RWPE2 (cell line): ENCODE measurements at regions not wholly inside any gene's neighbourhood (a gene's known extent, or its start where the extent isn't known, plus 50 kb on each side); places are given as distances from the start of the nearest gene placed in this dataset.

Experiments
- ATAC-seq: fragments of 200-7000 bp; cut with Tn5 transposase; 3 replicates; pipeline ENCODE4 v1.9.1; 2021; ENCODE audit warnings: low read depth
- DNase-seq: peaks from one replicate; pipeline ENCODE4 v3.0.0-alpha.2; 2020; ENCODE audit warnings: low spot score
- H3K27ac ChIP-seq: fragments of 450-650 bp; 2 replicates; pipeline ENCODE4 v1.5.1; 2017; ENCODE audit warnings: mild to moderate bottlenecking; ENCODE audit not compliant: poor library complexity, severe bottlenecking
- H3K27me3 ChIP-seq: fragments of 250-450 bp; sonication (Bioruptor Pico); 2 replicates; pipeline ENCODE4 v1.5.1; 2021; ENCODE audit warnings: mild to moderate bottlenecking, moderate library complexity; ENCODE audit not compliant: insufficient read depth, poor library complexity, severe bottlenecking
- H3K36me3 ChIP-seq: fragments of 250-450 bp; sonication (Bioruptor Pico); 2 replicates; pipeline ENCODE4 v1.5.1; 2020; ENCODE audit warnings: low read depth, mild to moderate bottlenecking, moderate library complexity
- H3K4me1 ChIP-seq: fragments of 250-450 bp; sonication (Bioruptor Pico); 2 replicates; pipeline ENCODE4 v1.5.1; 2021; ENCODE audit warnings: mild to moderate bottlenecking, moderate library complexity; ENCODE audit not compliant: insufficient read depth, poor library complexity, severe bottlenecking
- H3K4me3 ChIP-seq: fragments of 250-450 bp; sonication (Bioruptor Pico); 2 replicates; pipeline ENCODE4 v1.5.1; 2021; ENCODE audit warnings: mild to moderate bottlenecking, moderate library complexity; ENCODE audit not compliant: severe bottlenecking
- H3K9me3 ChIP-seq: fragments of 250-450 bp; sonication (Bioruptor Pico); 2 replicates; pipeline ENCODE4 v1.5.1; 2021; ENCODE audit warnings: mild to moderate bottlenecking, moderate library complexity; ENCODE audit not compliant: severe bottlenecking
- TF ChIP-seq, protein P1 (sequence below): fragments of 450-650 bp; IDR thresholded peaks from one replicate; pipeline ENCODE4 v1.5.1; 2017; ENCODE audit warnings: mild to moderate bottlenecking, moderate library complexity; ENCODE audit not compliant: poor library complexity, severe bottlenecking

DNA sequence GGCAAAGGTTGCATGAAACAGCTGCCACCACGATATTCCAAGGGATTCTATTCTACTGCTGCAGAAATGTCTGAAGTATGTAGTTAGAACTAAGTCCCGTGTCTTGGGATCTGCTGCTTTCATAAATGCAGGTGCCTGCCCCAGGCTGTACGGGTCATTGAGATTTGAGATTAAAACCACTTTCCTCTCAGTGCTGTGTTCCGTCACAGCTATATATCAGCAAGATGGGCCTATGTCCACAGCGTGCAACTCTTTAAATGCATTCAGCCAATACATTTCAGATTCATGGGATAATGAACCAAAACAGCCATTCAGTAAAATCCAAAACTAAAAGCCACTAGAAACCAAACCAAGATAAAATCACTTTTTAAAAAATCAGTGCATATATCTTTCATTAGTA is 107.3 kb upstream of the LUZP2 start:
- H3K27me3 ChIP-seq = no peaks in the 10 kb centered on the region
- no peak for ATAC-seq
- DNase-seq = no peak
- H3K9me3 ChIP-seq = no peaks in the 10 kb centered on the region
- no peak overlapping the region for H3K27ac ChIP-seq
- no peaks in the 10 kb centered on the region for H3K36me3 ChIP-seq
- H3K4me3 ChIP-seq = no peak overlapping the region
- peaks cover 4% of the 10 kb centered on the region for H3K4me1 ChIP-seq
- TF ChIP-seq, protein P1, sequence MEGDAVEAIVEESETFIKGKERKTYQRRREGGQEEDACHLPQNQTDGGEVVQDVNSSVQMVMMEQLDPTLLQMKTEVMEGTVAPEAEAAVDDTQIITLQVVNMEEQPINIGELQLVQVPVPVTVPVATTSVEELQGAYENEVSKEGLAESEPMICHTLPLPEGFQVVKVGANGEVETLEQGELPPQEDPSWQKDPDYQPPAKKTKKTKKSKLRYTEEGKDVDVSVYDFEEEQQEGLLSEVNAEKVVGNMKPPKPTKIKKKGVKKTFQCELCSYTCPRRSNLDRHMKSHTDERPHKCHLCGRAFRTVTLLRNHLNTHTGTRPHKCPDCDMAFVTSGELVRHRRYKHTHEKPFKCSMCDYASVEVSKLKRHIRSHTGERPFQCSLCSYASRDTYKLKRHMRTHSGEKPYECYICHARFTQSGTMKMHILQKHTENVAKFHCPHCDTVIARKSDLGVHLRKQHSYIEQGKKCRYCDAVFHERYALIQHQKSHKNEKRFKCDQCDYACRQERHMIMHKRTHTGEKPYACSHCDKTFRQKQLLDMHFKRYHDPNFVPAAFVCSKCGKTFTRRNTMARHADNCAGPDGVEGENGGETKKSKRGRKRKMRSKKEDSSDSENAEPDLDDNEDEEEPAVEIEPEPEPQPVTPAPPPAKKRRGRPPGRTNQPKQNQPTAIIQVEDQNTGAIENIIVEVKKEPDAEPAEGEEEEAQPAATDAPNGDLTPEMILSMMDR = no peak

DNA sequence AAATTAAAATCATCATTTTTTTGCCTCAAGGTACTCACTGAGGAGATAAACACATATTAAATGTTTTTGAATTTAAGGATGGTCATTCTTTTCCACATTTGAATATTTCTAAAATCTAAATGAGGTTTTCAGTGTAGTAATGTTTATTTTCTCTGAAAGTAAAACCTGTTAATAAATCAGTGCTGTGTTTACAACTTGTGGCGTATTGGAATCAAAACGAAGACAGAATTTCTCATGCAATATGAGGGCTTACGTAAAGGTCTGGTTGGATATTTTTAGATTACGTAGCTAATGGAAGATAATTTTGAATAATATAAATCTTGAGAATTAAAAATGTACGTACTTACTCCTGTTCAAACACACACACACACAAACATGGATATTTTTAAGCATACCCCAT is 106.8 kb upstream of the LUZP2 start:
- H3K4me1 ChIP-seq = peaks cover 4% of the 10 kb centered on the region

DNA sequence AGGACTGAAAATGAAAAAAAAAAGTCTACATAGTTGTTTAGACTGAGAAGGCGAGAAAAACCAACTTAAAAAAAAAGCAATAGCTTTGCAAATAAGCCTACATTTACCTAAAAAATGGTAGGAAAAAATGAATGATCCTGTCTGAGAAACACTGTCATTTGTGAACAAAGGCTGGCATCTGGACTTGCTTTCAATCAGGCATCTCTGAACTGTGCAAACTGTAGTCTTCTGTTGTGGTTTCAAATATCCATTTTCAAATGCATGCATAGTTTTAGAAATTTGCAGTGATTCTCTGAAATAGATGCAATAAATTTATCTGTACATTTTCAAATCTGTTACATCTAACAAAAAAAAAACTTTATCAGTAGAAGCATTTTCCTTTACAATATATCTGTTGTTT is 106.1 kb upstream of the LUZP2 start:
- TF ChIP-seq, protein P1 = no peak
- ATAC-seq (no peak), DNase-seq (no peak)
- no peaks in the 10 kb centered on the region for H3K27me3 ChIP-seq
- H3K9me3 ChIP-seq = no peaks in the 10 kb centered on the region
- H3K4me1 ChIP-seq = peaks cover 4% of the 10 kb centered on the region
- no peak overlapping the region for H3K27ac ChIP-seq
- H3K36me3 ChIP-seq = no peaks in the 10 kb centered on the region
- no peak overlapping the region for H3K4me3 ChIP-seq

More for the DNA sequence above, 106.8 kb upstream of the LUZP2 start:
- H3K27ac ChIP-seq = no peak overlapping the region
- ATAC-seq (no peak), DNase-seq (no peak)
- TF ChIP-seq, protein P1 = no peak
- H3K36me3 ChIP-seq = no peaks in the 10 kb centered on the region
- H3K9me3 ChIP-seq = no peaks in the 10 kb centered on the region
- no peaks in the 10 kb centered on the region for H3K27me3 ChIP-seq
- no peak overlapping the region for H3K4me3 ChIP-seq

DNA sequence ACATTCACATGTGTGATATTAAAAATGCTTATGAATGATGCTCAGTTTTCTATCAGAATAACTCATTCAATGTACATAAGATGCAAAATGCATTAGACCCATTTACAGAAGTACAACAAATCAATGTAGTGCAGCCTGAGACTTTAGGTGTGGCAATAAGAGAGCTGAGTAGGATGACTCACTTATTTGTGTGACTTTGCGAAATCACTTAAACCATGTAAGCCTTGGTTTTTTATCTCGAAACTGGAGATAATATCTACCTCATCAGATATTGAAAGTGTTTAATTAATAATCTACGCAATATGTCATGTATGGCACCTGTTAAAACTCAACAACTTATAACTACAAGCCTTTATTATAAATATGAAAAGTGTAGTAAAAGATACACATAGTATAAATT is 105.7 kb upstream of the LUZP2 start:
- peaks cover 4% of the 10 kb centered on the region for H3K4me1 ChIP-seq
- TF ChIP-seq, protein P1 = no peak
- no peak overlapping the region for H3K27ac ChIP-seq
- H3K36me3 ChIP-seq = no peaks in the 10 kb centered on the region
- no peak overlapping the region for H3K4me3 ChIP-seq
- H3K9me3 ChIP-seq = no peaks in the 10 kb centered on the region
- DNase-seq (no peak), ATAC-seq (peak; percentile 73)
- no peaks in the 10 kb centered on the region for H3K27me3 ChIP-seq

DNA sequence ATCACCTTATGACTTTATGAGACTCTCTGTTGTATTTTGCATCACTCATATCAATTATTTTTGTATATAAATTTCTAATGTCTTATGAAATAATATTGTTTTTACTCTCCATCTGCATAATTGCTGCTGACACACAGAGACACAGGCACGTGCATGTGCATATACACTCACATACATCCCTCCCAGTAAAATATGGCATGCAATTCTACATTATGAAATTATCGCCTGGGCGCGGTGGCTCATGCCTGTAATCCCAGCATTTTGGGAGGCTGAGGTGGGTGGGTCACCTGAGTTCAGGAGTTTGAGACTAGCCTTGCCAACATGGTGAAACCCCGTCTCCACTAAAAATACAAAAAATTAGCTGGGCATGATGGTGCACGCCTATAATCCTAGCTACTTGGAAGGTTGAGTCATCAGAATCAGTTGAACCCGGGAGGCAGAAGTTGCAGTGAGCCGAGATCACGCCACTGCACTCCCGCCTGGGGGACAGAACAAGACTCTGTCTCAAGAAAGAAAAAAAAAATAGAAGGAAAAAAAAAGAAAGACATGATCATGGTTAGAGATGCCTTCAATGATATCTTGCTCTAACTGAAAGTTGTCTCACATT is 96.7 kb upstream of the LUZP2 start:
- ATAC-seq = no peak
- TF ChIP-seq, protein P1 = no peak
- no peaks in the 10 kb centered on the region for H3K9me3 ChIP-seq
- DNase-seq = no peak
- H3K36me3 ChIP-seq = no peaks in the 10 kb centered on the region
- H3K4me1 ChIP-seq = no peaks in the 10 kb centered on the region
- no peaks in the 10 kb centered on the region for H3K27me3 ChIP-seq
- no peak overlapping the region for H3K27ac ChIP-seq
- H3K4me3 ChIP-seq = no peak overlapping the region
